HG03565 (cell line): ENCODE measurements at regions not wholly inside any gene's neighbourhood (a gene's known extent, or its start where the extent isn't known, plus 50 kb on each side); places are given as distances from the start of the nearest gene placed in this dataset.
"Not testable (repeated sequence)": the region's sequence is repeated elsewhere in the genome, so short reads cannot be mapped to it uniquely, and the experiment has no call there.

Source experiments
- ATAC-seq: cut with Tn5 transposase; IDR thresholded peaks from one replicate; pipeline ENCODE4 v1.9.1; 2021; ENCODE audit warnings: mild to moderate bottlenecking, moderate library complexity; ENCODE audit not compliant: unreplicated experiment

DNA sequence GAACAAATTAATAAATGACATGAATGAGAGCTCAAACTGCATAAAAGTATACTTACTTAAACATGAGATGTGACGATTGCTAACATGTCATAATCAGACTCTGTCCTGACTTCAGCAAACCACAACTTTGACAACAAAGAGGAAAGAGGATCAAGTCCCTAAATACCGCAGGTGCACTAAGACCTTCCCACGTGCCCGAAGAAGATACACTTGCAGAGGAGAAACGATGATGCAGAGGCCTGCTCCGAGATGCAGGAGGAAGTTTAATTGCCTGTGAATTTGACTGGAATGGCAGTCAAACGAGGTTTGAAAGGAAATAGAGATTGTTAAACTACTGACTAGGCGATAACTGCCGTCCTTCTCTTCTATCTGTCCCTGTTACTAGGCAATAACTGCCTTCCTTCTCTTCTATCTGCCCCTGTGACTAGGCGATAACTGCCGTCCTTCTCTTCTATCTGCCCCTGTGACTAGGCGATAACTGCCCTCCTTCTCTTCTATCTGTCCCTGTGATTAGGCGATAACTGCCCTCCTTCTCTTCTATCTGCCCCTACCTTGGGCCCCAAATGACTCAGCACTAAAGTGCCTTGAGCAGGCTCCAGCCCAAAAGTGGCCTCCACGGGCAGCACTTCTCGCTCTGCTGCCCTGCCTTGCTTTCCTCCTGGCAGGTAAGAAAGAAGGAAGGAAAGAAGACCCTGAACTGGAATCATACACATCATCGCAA lies 2226.0 kb upstream of the DEFB115 start:
- ATAC-seq = not testable (repeated sequence)

DNA sequence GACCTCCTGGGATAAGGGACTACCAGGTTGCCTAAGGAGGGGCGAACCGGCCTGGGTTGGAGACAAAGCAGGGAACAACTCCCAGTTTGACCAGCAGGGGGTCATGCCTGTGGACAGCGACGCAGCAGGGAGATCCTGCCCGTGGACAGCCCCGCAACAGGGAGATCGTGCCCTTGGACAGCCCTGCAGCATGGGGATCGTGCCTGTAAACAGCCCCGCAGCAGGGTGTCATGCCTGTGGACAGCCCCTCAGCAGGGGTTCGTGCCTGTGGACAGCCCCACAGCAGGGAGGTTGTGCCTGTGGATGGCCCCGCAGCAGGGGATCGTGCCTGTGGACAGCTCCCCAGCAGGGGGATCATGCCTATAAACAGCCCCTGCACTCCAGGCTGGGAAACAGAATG lies 2213.2 kb upstream of the DEFB115 start:
- ATAC-seq = not testable (repeated sequence)

DNA sequence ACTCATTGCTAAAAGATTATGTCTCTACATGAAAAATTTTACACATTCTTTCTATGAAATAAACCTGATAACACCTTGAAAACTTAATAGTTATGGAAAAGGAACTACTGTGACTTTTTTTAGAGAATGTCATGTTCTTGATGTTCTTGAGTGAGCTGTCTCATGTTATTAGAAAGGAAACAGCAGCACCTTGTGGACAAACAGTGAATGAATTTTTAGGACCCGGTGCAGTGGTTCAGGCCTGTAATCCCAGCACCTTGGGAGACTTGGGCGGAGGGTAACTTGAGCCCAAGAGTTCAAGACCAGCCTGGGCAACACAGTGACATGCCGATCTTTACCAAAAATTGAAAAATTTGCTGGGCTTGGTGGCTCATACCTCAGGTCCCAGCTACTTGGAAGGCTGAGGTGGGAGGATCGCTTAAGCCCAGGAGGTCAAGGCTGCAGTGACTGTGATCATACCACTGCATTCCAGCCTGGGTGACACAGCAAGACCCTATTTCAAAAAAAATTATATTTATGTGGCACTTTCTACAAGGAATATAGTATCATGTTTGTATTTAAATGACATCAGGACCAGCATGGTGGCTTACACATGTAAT lies 2207.4 kb upstream of the DEFB115 start:
- not testable (repeated sequence) for ATAC-seq

DNA sequence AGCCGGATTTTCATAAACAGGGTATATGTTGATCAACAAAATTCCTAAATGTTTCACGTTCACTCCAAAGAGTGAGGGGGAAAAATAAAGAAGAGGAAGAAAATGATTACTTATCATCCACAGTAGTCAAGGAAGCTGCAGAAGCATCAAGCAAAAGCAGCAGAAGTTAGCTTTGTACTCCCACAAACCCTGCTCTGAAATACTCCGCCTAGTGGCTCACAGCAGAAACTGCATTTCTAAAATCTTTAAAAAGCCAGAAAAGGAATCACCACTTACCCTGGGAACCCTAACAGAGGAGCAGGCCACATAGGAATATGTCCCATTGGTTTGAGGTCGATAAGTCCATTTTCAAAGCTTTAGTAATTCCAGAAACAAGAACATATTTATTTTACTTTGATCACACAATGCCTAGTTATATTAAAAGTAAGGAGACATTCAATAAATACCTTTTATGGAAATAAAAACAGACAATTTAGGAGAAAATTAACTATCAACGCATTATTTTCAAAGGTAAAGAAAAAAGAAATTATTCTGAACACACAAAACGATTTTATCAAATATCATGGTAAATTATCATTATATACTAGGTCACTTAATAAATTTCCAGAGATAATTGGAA lies 2199.5 kb upstream of the DEFB115 start:
- ATAC-seq = not testable (repeated sequence)

DNA sequence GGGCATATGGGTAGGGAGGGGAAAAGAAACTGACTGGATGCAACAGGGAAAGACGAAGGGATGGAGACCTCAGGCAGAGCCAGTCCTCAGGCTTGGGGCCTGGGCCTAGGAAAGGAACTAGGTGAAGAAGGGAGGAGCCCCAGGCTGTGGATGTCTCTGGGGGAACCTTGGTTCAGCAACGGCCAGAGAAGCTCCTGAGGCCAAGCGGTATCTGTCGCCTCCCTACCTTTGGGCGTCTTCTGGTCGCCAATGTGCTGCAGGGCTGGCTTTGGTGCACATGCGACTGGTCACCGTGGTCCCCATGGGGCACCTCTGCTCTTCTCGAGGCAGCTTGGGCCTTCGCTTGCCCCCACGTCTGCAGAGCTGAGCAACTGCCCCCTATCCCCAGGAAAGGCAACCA lies 2195.0 kb upstream of the DEFB115 start:
- not testable (repeated sequence) for ATAC-seq

DNA sequence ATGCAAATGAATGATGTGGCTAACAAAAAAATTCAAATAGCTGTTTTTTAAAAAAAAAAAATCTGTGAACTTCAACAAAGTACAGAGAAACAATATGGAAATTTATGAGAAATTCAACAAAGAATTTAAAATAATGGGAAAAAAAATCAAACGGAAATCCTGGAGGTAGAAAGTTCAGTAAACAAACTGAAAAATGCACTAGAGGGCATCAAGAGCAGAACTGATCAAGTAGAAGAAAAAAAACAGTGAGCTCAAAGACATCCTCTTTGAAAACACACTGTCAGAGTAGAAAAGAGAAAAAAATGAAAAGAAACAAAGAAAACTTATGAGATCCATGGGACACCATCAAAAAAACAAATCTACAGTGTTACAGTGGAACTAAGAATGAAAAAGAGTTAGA lies 2191.1 kb upstream of the DEFB115 start:
- ATAC-seq = not testable (repeated sequence)

DNA sequence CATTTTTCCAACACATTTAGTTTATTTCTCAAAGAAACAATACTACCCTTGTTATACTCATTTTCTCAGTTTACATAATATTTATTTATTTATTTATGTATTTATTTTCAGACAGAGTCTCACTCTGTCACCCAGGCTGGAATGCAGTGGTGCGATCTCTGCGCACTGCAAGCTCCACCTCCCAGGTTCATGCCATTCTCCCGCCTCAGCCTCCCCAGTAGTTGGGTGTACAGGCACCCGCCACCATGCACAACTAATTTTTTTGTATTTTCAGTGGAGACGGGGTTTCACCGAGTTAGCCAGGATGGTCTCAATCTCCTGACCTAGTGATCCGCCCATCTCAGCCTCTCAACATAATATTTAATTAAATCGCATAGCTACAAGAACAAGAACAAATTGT lies 2183.8 kb upstream of the DEFB115 start:
- ATAC-seq = not testable (repeated sequence)

DNA sequence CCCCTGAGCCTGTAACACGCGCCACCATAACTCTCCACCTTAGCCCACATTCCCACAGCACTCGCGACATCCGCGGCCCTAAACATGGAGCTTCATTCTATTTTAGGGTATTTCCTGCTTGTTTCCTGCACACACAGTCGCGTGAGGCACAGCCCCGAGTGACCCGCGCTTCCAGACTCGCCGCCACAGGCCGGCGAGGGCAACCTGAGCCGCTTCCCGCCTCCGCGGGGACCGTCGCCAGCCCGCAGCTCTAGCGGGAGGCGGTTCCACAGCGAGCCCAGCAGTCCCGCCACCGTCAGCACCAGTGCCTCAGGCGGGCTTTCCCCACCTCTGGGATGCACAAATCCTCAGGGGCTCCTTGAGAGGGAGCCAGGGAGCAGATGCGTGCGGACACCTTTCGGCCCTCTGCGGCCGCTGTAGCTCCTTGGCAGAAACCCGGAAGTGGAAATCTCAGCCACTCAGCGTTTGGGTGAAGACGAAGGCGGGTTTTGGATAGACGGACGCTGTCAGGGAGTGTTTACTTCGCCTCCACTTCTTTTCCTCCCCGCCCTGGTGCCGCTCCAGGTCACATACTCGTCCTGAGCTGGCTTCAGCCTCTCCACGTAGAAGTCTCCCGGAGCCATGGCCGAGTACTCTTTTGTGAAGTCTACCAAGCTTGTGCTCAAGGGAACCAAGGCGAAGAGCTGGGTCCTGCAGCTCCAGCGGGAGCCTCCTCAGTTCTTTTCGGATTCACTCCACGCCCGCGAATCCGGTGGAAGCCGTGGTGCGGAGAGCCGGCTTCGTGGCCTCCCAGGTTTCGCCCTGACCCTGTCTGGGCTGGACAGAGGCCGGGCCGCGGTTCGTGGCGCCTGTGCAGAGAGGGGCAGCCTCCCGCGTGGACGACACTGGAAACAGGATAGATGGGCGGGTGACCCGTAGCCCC lies 2177.4 kb upstream of the DEFB115 start:
- peak; percentile 98 for ATAC-seq

DNA sequence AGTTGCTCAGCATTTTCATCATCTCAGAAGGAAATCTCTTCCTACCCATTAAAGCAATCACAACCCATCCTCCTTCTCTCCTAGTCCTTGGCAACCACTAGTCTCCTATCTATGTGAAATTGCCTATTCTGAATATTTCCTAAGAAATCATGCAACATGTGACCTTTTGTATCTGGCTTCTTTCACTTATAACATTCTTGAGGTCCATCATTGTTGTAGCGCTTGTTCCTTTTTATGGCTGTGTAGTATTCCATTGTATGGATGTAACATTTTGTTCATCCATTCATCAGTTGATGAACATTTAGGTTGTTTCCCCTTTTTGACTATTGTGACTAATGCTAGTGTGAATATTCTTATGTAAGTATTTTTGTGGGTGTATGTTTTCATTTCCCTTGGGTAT lies 2175.8 kb upstream of the DEFB115 start:
- ATAC-seq = not testable (repeated sequence)

DNA sequence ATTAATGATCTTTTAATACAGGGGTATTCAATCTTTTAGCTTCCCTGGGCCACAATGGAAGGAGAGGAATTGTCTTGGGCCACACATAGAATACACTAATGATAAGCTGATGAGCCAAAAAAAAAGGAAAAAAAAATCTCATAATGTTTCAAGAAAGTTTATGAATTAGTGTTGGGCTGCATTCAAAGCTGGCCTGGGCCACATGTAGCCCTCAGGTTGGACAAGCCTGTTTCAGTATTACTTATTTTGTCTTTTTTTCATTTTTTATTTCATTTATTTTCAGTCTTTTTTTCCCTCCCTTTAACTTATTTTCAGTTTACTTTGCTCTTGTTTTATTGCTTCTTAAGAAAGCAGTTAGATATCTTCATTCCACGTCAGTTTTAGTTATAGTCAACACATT lies 2171.8 kb upstream of the DEFB115 start:
- no peak for ATAC-seq

DNA sequence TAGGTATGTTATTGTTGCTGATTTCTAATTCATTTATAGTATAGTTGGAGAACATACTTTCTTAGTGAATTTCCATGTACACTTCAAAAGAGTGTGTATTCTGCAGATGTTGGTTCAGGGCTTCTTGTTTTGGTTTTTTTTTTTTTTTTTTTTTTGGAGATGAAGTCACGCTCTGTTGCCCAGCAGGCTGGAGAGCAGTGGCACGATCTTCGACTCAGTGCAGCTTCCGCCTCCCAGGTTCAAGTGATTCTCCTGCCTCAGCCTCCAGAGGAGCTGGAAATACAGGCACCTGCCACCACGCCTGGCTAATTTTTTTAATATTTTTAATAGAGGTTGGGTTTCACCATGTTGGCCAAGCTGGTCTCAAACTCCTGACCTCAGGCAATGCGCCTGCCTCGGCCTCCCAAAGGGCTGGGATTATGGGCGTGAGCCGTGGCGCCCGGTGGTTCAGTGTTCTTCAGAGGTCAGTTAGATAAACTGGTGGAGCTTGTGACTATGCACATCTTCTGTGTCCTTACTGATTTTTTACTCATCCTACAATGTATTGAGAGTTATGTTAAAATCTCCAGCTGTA lies 2171.2 kb upstream of the DEFB115 start:
- ATAC-seq = not testable (repeated sequence)

DNA sequence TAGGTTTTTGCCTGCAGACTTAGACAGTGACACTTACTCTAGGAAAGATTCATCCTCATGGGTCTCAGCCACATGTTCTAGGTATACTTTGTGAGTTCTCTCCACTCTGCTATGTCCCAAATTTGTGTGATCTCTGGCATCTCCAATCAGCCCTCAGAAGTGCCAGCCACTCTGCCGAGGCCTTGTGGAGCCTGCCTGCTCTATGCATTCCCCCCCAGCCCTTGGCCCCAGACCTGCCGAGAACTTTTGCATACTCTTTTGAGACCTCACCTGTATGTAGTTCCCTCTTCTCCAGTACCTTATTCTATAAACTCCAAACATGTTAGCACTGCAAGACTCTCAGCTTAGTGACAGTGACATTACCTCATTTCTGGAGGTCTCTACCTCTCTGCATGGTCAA lies 2170.5 kb upstream of the DEFB115 start:
- ATAC-seq = no peak

DNA sequence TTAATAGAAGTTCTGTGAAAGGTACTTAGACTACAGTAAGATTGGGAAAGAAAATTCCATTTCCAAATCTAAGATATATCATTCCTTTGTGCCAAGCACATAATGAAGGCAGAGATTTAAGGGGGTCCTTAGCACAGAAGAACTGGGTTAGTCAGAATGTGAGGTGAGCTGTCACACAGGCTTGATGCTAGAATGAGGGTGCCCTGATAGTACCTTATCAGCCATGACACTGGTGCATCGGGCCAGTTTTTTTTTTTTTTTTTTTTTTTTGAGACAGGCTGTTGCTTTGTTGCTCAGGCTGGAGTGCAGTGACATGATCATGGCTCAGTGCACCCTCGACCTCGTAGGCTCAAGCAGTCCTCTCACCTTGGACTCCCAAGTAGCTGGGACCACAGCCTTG lies 2169.6 kb upstream of the DEFB115 start:
- not testable (repeated sequence) for ATAC-seq

DNA sequence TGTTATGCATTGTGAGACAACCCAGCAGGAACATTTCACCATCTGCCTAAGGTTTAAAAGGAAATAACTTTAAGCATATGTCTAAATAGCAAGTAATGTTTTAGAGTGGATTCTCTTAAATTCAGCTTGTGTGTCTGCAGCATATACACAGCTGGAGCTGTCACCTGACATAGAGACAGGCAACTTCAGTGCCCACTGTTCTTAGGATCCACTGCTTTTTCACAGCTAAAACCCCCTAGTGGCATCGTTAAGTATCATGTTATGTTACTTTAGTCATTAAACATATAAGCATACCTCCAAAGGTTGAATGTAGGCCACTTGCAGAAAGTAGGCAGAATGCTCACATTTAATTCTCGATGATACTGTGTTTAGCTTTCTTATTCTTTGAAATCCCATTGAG lies 2169.0 kb upstream of the DEFB115 start:
- ATAC-seq = not testable (repeated sequence)

DNA sequence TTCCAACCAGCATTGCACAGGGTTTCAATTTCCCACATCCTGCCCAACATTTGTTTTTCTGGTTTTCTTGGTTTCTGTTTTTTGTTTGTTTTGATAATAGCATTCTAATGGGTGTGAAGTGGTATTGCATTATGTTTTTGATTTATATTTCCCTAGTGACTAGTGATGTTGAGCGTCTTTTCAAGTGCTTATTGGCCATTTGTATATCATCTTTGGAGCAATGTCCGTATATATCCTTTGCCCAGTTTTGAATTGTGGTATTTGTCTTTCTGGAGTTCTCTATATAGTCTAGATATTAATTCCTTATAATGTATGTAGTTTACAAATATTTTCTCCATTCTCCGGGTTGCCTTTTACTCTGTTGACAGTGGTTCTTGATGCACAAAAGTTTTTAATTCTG lies 2168.1 kb upstream of the DEFB115 start:
- not testable (repeated sequence) for ATAC-seq

DNA sequence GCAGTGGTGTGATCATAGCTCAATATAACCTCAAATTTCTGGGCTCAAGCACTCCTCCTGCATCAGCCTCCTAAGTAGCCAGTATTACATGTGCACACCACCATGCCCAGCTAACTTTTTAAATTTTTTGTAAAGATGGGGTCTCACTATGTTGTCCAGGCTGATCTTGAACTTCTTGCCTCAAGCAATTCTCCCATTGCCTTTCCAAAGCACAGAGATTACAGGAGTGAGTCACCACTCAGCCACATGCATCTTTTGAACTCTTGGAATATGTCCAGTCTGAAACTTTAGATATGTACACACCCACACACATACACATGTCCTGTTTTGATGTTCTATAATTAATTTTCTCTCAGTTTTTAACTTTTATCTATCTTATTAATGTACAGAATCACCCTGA lies 2163.5 kb upstream of the DEFB115 start:
- ATAC-seq = not testable (repeated sequence)

DNA sequence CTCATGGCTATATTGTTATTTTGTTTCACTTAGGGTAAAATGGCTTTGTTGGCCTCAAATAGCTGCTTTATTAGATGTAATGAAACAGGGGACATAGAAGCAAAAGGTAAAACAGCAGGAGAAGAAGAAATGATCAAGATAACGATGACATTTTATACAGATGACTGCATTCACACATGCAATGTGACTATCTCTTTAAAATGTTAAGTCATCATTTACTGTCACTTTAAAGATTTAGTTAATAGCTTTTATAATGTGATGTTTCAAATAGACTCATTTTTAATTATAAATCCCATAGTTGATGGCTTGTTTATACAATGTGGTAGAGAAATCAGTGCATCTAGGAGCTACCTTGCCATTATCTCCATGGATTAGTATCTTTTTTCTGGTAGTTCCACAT lies 2160.8 kb upstream of the DEFB115 start:
- ATAC-seq = not testable (repeated sequence)

DNA sequence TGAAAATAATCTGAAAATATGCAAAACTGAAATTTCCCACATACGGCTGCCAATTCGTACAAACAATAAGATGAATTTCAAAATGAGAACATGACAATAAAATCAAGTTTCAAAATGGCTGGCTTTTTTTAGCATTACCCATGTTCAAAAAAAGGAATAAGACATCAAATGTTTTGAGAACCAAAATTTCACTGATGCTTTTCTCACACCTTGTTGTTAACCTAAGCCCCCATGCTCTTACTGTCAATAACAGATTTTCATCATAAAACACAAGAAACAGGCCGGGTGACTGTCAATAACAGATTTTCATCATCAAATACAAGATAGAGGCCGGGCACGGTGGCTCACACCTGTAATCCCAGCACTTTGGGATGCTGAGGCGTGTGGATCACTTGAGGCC lies 2149.6 kb upstream of the DEFB115 start:
- ATAC-seq = not testable (repeated sequence)

DNA sequence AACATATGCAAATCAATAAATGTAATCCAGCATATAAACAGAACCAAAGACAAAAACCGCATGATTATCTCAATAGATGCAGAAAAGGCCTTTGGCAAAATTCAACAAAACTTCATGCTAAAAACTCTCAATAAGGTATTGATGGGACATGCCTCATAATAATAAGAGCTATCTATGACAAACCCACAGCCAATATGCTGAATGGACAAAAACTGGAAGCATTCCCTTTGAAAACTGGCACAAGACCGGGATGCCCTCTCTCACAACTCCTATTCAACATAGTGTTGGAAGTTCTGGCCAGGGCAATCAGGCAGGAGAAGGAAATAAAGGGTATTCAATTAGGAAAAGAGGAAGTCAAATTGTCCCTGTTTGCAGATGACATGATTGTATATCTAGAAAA lies 2148.1 kb upstream of the DEFB115 start:
- ATAC-seq = not testable (repeated sequence)

DNA sequence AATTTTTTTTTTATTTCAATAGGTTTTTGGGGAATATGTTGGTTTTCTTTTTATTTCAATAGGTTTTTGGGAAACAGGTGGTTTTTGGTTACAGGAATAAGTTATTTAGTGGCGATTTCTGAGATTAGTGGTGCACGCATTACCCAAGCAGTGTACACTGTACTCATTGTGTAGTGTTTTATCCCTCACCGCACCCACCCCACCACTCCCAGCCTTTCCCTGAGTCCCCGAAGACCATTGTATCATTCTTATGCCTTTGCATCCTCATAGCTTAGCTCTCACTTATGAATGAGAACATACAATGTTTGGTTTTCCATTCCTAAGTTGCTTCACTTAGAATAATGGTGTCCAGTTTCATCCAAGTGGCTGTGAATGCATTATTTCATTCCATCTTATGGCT lies 2142.4 kb upstream of the DEFB115 start:
- ATAC-seq = not testable (repeated sequence)

DNA sequence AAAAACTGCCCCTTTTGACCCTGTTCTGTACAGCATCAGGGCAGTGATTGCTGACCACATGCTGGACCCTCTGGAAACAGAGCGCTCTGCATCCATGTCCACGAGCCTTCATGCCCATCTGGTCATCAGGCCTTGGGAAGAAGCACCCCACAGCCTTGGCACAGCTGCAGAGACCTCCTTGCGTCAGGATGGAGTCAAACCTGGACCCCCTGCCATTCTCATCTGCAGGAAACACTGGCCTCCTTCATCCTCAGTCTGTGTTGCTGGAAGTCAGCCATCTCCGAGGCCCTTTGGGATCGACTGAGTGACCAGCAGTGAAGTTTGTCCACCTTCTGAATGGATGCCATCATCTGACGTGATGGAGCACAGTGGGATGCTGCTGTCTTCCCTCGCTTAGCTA lies 2138.3 kb upstream of the DEFB115 start:
- no peak for ATAC-seq
